HG03521 (cell line): ENCODE measurements at regions not wholly inside any gene's neighbourhood (a gene's known extent, or its start where the extent isn't known, plus 50 kb on each side); places are given as distances from the start of the nearest gene placed in this dataset.

Experiments
- ATAC-seq: cut with Tn5 transposase; IDR thresholded peaks from one replicate; pipeline ENCODE4 v1.9.1; 2021; ENCODE audit warnings: mild to moderate bottlenecking, moderate library complexity; ENCODE audit not compliant: unreplicated experiment

DNA sequence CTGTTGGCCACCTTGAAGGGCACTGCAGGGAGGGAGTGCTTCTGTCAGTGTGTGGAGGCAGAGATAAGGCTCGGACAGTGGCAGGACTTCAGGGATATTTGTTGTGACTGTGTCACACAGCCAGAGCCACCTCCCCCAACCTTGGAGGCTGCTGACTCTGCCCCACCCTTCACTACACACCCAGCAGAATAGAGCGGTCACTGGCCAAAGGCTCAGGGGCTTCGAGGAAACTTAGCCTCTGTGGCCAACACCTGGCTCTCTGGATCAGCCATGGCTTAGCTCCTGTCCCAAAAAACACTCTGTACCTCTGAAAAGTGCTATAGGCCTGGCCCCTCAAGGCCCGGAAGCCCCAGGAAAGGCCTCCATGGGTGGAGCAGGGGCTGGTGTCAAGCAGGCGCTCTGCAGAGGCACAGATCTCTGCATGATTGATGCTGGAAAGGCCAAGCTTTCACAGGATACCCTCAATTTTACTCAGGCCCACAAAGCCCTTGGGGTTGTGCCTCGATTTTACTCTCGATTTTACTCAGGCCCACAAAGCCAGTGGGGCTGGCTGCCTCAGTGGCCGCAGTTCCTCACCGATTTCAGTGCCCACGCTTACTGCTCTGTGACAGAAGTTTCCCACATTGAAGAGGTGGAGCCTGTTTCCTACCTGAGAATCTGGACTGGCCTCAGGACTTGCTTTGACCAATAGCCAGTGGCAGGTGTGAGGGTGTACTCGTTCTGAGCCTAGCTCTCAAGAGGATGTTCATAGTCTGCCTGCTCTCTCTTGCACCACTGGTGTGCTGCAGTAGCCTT lies 113.2 kb upstream of the GPR26 start:
- ATAC-seq, result no peak

DNA sequence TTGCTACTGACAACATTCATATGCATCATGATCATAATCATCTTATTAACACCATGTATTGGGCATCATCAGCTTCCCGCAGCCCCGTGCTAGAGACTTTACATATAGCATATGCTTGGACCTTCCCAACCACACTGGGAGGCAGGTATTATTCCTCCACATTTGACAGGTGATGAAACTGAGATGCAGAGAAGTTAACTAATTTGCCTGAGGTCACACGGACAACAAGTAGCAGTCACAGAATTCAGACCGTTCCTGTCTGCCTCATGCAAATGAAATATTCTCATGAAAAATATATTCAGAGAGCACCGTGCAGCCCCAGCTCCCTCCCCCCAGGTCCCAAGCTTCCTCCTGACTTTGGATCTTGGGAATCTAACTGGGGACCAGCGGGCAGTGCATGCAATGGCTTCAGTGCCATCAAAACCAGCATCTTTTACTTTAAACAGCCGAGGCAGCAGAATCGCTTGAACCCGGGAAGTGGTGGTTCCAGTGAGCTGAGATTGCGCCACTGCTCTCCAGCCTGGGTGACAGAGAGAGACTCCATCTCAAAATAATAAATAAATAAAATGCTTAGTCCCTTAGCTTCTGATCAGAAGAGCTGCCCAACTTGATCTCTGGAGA lies 112.2 kb upstream of the GPR26 start:
- no peak for ATAC-seq

DNA sequence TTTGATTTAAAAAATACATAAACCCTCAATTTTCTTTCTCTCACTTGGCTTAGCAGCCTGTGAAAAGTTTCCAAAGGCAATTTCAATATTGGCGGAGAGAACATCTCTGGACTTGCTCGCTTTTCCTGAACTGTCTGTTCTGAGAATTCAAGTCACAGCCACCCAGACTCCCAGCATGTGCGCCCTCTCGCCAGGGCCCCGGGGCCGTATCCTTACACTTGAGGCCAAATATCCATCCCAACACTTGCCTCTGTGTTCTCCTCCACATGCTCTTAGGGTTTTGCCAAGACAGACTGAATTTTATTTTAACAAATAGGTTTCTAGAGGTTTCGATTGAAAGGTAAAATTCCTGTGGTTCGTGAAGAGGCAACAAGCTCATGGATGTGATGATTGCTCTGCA lies 111.5 kb upstream of the GPR26 start:
- ATAC-seq, result no peak

DNA sequence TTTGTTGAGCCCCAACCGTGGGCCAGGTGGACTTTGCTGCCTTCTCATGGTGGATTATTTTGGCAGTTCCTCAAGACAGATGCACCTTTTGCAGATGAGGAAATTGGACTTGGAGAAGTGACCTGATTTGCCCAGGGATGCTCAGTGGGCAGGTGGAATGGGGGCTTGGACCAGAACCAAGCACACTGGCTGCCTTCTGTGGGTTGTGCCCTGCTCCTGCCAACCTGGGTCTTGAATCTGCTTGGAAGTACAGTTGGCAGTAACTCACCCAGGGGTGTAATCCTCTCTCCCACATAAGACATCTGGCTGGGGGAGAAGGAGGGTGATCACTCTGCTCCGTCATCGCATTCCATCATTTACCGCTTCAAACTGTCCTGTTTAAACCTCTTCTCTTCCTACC lies 110.5 kb upstream of the GPR26 start:
- ATAC-seq, result no peak

DNA sequence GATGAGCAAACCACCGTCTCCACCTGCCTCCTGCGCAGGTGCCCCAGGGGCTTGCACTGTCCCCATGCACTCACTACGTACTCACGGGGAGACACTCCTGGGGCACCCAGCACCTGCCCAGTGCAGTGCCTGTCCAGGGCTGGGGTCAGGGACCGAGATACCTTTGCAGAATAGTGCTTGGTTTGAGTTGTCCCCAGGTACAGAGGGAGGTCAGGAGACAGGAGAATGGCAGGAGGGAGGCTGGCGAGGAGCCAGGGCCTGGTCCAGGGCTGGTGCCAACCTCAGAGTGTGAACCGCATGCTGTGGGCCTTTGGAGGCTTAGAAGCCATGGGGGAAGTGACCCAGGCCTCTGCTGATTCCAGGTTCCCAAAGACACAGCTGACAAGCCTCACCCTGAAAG lies 110.1 kb upstream of the GPR26 start:
- no peak for ATAC-seq

DNA sequence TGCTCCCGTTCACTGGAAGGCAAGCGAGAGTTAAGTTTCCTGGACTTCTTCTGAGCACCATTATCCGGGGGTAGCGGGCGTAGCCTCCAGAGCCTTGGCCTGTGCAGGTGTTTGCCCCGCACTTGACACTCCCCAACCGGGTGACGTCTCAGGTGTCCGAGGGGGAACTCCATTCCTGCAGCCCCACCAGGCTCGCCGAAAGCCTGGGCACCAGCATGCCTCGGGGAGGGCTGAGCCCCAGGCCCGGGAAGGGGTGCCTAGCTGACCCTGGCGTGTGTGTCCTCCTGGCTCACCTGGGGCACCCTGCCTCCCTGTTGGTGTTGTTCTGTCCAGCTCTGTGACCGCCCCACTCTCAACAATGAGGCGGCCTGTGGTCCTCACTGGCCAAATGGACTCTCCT lies 109.4 kb upstream of the GPR26 start:
- ATAC-seq, result no peak

DNA sequence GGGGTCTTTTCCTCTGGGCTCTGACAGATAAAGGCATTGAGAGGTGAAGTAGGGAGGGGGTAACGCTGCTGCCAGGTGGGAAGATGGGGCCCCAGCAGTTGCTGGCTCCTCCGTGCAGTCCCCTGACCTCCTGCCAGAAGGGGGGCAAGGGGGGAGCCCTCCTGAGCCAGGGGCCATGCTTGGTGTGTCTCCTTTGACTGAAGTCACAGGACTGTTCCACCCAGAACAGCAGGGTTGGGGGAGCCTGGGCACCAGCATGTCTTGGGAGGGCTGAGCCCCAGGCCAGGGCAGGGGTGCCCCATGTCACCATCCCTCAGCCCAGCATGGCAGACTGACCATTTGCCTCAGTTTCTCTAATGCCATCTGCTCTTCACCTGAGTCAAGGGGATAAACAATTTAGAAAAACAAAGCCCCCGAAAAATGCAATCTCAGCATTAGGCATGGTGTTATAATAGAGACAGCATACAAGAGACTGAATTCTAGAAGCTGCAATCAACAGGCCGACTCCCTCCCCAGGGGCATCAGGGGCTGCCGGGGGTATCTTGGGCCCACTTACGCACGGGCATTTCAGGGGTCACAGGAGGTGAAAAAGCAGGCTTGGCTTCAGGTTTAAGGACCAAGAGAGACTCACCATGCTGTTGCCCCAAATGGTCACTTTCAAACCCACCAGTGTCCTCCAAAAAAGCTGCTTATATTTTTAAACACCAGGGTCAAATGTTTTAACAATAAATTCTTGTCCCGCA lies 108.6 kb upstream of the GPR26 start:
- ATAC-seq, result no peak

DNA sequence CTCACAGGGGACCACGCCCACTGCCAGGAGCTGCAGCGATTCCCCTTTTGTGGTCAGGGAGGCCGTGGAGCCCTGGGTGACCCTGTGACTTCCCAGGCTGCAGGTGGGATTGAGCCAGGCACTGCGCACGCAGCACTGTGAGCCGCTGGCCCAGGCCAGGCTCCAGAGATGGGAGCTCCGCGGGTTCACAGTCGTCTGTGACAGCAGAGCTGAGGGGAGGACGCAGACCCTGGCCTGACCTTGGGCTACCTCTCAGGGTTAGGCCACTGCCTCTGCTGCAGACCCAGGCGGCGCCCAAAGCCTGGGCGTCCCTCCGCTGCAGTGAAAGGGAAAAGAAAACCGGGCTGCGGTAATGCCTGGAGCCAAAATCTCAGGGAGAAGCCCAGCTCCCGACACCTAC lies 107.5 kb upstream of the GPR26 start:
- ATAC-seq, result no peak

DNA sequence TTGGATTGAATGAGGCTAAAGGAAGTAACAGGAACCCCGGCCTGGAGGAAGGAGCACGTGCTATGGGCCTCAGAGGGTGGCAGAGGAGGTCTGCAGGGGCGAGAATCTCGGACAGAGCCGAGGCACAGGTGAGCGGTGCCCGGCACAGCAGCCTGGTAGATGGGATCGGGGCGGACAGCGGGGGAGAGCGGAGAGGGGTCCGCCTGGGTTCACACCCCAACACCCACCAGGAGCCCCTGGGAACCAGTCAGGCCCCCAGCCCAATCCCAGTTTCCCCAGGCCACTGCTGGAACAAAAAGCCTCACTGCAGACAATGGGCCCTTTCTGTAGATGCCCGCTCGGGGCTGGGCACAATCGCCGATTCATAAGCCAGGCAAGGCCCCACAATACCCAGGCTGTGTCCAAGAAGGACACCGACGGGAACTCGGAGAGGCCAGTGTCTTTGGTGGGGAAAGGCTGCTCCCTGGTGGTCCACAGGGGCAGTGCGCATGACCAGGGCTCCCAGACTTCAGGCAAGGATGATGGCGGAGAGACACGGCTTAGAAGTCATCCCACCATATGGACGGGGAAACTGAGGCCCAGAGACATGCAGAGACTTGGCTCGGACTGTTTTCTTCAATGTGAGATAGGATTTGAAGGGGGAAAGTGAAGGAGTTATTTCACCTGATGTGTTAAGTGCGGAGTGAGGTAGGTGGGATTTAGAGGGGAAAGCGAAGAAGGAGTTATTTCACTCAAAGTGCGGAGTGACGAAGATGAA lies 106.9 kb upstream of the GPR26 start:
- ATAC-seq, result no peak

DNA sequence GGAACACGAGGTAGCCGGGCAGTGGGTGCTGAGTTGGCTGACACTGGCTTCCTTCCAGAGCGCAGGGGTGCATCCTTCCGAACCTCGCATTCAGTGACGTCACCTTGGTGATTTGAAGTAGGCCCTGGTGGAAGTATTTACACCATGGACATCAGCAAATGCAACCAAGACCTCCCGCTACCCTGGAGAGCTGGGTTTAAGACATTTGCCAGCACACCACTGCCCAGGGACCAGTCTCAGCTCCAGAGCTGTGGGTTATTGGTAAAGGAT lies 106.4 kb upstream of the GPR26 start:
- ATAC-seq, result no peak

DNA sequence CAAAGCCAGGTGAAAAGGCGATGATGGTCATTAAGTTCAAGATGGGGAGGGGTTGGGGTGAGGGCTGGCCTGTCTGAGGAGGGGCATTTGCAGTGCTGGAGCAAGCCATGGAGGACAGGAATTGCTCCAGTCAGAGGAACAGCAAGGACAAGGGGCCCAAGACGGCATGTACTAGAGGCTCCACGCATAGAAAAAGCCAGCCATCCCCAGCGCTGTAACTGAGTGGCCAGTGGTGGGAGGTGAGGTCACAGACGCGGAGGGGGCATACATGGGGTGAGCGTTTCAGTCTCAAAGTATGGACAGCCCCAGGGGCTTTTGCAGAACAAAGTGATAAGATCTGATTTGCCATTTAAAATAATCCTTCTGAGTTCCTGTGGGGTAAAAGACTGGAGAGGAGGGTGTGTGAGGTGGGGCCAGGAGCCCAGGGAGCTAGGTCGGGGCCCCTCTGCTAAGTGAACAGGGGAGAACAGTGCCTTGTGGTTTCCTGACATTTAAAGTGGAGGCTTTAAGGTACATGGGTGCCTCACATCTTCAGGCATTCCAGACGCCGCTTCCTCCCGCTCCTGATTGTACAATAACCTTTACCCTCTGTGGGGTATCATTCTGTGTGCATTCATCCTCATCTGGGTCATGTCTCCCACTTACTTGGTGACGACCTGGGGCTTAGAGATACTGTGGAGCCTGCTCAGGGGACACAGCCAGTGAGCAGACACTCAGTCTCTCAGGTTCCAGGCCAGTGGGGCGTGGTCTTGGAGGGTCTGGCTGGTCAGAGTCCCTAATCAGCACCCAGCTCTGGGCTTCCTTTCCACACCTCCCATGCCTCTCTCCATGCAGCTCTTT lies 105.6 kb upstream of the GPR26 start:
- no peak for ATAC-seq

DNA sequence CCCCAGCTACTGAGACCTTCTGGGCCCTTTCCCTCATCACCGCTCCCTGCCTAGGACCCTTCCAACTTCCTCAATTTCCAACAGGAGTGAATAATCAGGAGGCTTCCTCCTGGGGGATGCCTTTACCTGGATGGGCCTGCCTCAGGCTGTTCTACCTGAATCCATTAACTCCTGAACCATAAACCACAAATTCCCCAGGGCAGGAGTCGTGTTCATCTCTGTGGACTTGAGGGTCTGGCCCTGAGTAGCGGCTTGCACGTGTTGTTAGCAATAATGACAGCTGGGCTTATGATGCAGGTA lies 105.1 kb upstream of the GPR26 start:
- ATAC-seq, result no peak

DNA sequence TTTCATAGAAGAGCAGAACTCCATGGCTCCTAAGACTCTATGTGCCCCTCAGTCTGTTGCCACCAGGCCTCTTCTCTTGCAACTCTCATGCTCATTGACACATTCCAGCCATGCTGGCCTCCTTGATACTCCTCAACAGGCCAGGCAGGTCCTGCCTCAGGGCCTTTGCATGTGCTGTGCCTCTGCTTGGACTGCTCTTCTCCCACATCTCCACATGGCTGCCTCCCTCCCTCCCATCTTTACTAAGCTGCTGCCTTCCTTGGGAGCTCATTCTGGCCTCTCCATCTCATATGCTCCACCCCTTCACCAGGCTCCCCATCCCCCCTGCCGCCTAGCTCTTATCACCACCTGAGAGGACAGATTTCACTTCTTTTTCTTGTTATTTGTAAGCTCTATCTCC lies 103.8 kb upstream of the GPR26 start:
- ATAC-seq, result no peak

DNA sequence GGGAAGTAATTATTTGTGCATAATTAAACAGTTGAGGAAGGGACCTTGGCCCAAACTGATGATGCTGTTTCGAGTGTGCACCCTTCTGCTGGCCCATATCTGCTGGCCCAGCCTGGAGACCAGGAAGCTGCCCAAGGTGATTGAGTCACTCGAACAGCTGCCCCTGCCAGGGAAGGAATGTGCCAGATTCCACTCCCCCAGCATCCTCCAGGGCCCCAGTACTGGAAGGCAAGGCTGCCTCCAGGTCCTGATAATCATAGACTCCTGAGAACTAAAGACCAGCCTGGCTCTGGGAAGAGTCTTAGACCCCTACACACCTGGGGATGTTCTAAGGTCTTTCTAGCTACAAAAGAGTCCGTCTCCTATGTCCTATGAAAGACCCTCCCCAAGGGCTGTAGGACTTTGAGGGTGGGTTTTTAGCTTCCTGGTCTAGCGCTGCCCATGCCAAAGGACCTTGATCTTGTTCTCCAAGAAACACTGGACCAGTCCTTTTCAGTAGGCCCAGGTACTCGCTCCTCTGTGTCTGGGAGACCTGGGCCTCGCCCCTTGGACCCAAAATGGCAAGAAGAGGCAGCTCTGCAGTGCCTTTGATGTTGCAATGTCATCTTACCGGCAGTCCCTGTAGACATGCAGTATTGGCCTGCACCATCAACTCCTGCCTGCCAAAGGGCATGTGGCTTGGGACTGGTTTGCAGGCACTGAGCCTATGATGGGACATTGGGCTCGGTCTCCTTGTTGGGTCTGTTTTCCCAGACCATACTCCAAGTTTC lies 103.2 kb upstream of the GPR26 start:
- ATAC-seq, result no peak

DNA sequence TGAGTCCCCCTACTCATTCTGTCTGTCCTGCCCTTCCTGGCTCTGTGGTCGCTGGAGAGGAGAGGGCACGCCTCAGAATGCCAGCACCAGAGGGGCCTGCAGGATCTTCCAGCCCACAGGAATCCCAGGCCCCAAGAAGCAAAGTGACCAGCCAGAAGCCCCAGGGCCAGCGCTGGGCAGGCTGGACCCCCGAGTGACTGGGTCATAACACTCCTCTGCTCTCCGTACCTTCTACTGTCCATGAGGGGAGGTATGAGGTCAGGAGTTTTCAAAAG lies 102.6 kb upstream of the GPR26 start:
- ATAC-seq, result no peak

DNA sequence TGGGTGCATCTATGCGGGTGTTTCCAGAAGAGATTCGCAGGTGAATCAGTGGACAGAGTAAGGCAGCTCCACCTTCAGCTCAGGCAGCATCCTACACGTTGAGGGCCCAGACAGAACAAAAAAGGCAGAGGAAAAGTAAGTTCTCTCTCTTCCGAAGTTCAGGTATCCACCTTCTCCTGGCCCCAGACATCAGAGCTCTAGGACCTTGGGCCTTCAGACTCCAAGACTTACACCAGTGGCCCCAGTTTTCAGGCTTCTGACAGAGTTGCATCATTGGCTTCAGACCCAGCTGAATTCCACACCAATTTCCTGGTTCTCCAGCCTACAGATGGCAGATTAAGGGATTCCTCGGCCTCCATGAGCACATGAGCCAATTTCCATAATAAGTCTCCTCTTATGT lies 102.2 kb upstream of the GPR26 start:
- ATAC-seq, result no peak

DNA sequence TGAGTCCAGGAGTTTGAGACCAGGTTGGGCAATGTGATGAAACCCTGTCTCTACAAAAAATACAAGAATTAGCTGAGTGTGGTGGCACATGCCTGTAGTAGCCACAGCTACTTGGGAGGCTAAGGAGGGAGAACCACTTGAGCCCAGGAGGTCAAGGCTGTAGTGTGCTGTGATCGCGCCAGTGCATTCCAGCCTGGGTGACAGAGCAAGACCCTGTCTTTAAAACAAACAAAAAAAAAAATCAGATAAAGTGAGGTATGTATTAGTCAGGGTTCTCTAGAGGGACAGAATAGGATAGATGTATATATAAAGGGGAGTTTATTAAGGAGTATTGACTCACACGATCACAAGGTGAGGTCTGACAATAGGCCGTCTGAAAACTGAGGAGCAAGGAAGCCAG lies 101.5 kb upstream of the GPR26 start:
- no peak for ATAC-seq

DNA sequence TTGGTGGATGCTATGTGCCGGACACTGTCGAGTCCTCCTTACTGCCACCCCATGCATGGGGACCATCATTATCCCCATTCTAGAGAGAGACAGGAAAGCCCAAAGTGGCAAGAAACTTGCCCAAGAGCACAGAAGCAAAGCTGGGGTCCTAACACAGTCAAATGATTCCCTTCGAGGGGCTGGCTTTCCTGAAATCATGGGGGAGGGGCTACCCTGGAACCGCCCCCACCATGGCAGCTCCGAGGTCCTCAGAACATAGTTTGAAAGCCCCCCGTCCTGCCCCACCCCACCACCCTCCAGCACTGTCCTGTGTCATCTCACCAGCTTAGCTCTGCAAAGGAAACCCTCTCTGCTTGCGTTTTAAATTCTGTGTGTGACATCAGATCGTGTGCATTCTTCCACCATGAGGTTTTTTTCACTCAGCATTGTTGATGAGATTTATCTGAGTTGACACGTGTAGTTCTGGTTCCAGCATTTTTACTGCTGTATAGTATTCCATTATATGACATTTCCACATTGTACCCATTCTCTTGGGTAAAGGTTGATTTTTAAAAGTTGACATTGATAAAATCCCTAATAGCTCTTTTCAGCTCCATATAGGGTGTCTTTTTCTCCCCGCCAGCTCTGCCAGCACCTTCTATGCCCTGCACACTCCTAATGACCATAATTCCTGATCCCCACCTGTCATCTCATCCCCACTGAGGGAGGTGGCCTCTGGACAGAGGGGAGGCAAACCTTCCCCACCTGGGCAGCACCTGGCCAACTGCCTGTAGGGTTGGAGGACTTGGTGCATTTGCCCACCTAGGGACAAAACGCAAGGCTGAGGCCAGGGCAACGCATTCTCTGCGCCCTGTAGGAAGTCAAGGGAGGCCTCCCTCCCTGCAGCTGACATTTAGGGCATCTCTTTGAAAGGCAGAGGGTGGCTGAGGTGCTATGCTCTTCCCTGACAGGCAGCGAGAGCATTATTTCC lies 100.2 kb upstream of the GPR26 start:
- no peak for ATAC-seq

DNA sequence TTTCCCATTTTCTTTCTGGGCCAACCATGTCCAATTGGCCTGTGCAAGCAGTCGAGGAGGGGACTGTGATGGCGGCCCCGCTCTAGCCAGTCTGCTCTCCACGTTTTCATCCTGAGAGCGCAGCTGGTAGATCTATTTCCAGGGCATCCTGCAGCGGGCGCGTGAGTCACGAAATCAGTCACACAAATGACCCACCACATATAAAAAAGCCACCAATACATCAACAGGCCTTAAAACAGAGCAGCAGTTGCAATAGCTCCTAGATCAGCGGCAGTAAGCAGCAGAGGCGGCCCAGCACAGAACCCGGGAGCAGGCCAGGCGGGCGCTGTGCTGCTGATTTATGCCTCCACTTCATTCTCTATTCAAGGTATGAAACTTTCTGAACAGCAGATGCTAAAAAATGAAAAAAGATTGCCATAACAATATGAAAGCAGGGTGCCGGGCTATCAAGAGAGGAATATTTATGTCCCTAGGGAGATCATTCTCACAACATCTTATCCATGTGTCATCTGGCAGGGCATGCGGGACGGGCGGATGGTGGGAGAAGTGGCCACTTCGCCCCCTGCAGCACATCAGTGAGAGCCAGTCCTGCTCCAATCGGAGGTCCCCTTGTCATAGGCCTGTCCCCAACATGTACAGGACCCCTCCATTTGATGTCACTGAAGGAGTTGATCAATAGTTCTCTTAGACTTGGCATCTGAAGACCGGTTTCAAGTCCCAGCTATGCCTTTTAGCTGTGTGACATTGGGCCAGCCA lies 98.0 kb upstream of the GPR26 start:
- ATAC-seq, result no peak
